Uterus (tissue), 2 donors: ENCODE measurements at regions not wholly inside any gene's neighbourhood (a gene's known extent, or its start where the extent isn't known, plus 50 kb on each side); places are given as distances from the start of the nearest gene placed in this dataset.

ENCODE experiments used
- POLR2A ChIP-seq, 2 donors: fragments of 450-650 bp; IDR thresholded peaks; one replicate each; pipeline ENCODE4 v1.6.1; 2016; ENCODE audit warnings: antibody characterized with exemption in 2 of 2, mild to moderate bottlenecking in 1 of 2, moderate library complexity in 1 of 2
- TF ChIP-seq, protein P1 (sequence below), 4 experiments: fragments of 200-600 bp in 2 of 4; fragments of 450-650 bp in 2 of 4; sonication (generic) in 2 of 4; IDR thresholded peaks; one replicate each; pipeline ENCODE4 v1.5.1; 2016 to 2019; ENCODE audit warnings: antibody characterized with exemption in 4 of 4, mild to moderate bottlenecking in 2 of 4, moderate library complexity in 1 of 4

DNA sequence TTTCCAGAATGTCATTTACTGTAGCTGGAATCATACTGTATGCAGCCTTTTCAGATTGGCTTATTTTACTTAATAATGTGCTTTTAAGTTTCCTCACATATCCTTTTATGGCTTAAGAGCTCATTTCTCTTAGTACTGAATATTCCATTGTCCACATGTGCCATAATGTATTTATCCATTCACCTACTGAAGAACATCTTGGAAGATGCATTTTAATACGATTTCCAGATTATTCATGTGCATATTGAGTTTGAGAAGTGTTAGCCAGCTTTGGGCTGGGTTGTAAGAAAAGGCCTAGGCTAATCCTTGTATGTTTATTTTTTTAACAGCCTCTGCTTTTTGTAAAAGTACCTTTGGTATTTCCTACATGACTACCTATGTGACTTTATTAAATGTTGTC is 109.3 kb upstream of the MDFIC start:
- TF ChIP-seq, protein P1, sequence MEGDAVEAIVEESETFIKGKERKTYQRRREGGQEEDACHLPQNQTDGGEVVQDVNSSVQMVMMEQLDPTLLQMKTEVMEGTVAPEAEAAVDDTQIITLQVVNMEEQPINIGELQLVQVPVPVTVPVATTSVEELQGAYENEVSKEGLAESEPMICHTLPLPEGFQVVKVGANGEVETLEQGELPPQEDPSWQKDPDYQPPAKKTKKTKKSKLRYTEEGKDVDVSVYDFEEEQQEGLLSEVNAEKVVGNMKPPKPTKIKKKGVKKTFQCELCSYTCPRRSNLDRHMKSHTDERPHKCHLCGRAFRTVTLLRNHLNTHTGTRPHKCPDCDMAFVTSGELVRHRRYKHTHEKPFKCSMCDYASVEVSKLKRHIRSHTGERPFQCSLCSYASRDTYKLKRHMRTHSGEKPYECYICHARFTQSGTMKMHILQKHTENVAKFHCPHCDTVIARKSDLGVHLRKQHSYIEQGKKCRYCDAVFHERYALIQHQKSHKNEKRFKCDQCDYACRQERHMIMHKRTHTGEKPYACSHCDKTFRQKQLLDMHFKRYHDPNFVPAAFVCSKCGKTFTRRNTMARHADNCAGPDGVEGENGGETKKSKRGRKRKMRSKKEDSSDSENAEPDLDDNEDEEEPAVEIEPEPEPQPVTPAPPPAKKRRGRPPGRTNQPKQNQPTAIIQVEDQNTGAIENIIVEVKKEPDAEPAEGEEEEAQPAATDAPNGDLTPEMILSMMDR (IDR thresholded peaks at IDR 0.05) = no peak
- no peak for TF ChIP-seq POLR2A (IDR thresholded peaks at IDR 0.05)
